Endothelial cell of umbilical vein (primary cell): ENCODE measurements at regions not wholly inside any gene's neighbourhood (a gene's known extent, or its start where the extent isn't known, plus 50 kb on each side); places are given as distances from the start of the nearest gene placed in this dataset.

ENCODE experiments used
- BruUV-seq: library from RNA; stranded (reverse); fragments of 400-500 nt; replicated peaks from 2 replicates; lab custom pipeline; 2021; lab: Mats Ljungman, UMichigan
- CTCF ChIA-PET: fragments of 300-600, 350-600 bp; sonication (Branson Sonifier 250); formaldehyde crosslinking; loops from one replicate; lab custom pipeline; 2021; ENCODE audit warnings: antibody characterized with exemption, inconsistent platforms; lab: Charles Lee
- POLR2A ChIA-PET: fragments of 300-600, 350-600 bp; sonication (Branson Sonifier 250); formaldehyde crosslinking; loops from one replicate; lab custom pipeline; 2021; ENCODE audit warnings: antibody characterized with exemption, inconsistent platforms; lab: Charles Lee
- DNase-seq: peaks from one replicate; pipeline ENCODE4 v3.0.0-alpha.2; 2011; ENCODE audit warnings: low read depth, low spot score
- FAIRE-seq: peaks from 2 replicates; lab custom pipeline; 2011; peaks lifted over from hg19 to GRCh38; lab: Jason Lieb, UNC
- H2AFZ ChIP-seq: 2 replicates; pipeline ENCODE4 v1.6.0; 2012; ENCODE audit warnings: low read depth, low read length, control low read depth, inconsistent platforms
- H3K27ac ChIP-seq: 2 replicates; pipeline ENCODE4 v1.5.1; 2011; ENCODE audit warnings: low read depth, mild to moderate bottlenecking, control low read depth, low read length, moderate library complexity; ENCODE audit not compliant: insufficient read depth
- H3K27me3 ChIP-seq, 2 experiments: 2 replicates each; pipeline versions ENCODE4 v1.6.0 to v1.6.1; 2011; ENCODE audit warnings: low read length in 2 of 2, mixed read lengths in 1 of 2; ENCODE audit not compliant: control insufficient read depth in 2 of 2, insufficient read depth in 2 of 2
- H3K36me3 ChIP-seq, 2 experiments: 2 replicates in 1 of 2; 3 replicates in 1 of 2; pipeline ENCODE4 v1.5.1; 2011; ENCODE audit warnings: low read length in 2 of 2, mild to moderate bottlenecking in 1 of 2, moderate library complexity in 1 of 2; ENCODE audit not compliant: control insufficient read depth in 2 of 2, insufficient read depth in 2 of 2; ENCODE audit errors: extremely low read depth in 1 of 2
- H3K4me1 ChIP-seq: 3 replicates; pipeline ENCODE4 v1.5.1; 2011; ENCODE audit warnings: mild to moderate bottlenecking, low read length; ENCODE audit not compliant: control insufficient read depth, insufficient read depth; ENCODE audit errors: extremely low read depth
- H3K4me2 ChIP-seq: 2 replicates; pipeline ENCODE4 v1.6.1; 2011; ENCODE audit warnings: low read length, control low read depth, mixed read lengths; ENCODE audit not compliant: insufficient read depth
- H3K4me3 ChIP-seq, 3 experiments: fragments of 200-600 bp in 1 of 3; sonication (generic), shearing (Covaris generic) in 1 of 3; replicated peaks in 1 of 3; 2 replicates each; pipeline ENCODE4 v1.5.1; 2011 to 2016; ENCODE audit warnings: control low read depth in 3 of 3, low read length in 3 of 3, mild to moderate bottlenecking in 2 of 3, inconsistent platforms in 1 of 3, low read depth in 1 of 3, moderate library complexity in 1 of 3; ENCODE audit not compliant: insufficient read depth in 1 of 3
- H3K79me2 ChIP-seq: 2 replicates; pipeline ENCODE4 v1.6.0; 2012; ENCODE audit warnings: low read length, inconsistent platforms; ENCODE audit not compliant: control insufficient read depth, insufficient read depth
- H3K9ac ChIP-seq: replicated peaks from 2 replicates; pipeline ENCODE3; 2011; ENCODE audit warnings: low read length, control low read depth; ENCODE audit not compliant: insufficient read depth; ENCODE audit errors: extremely low read depth
- H3K9me1 ChIP-seq: replicated peaks from 3 replicates; pipeline ENCODE4 v1.6.0; 2011; ENCODE audit warnings: mild to moderate bottlenecking, low read length; ENCODE audit not compliant: control insufficient read depth, insufficient read depth; ENCODE audit errors: extremely low read depth
- H3K9me3 ChIP-seq: replicated peaks from 2 replicates; pipeline ENCODE4 v1.5.1; 2012; ENCODE audit warnings: low read length, inconsistent platforms; ENCODE audit not compliant: control insufficient read depth, insufficient read depth
- H4K20me1 ChIP-seq: replicated peaks from 2 replicates; pipeline ENCODE3; 2011; ENCODE audit warnings: mild to moderate bottlenecking, low read length; ENCODE audit not compliant: control insufficient read depth, insufficient read depth; ENCODE audit errors: extremely low read depth
- CTCF ChIP-seq, 2 donors: IDR thresholded peaks; 1 replicate in 1 of 2; 2 replicates in 1 of 2; pipeline ENCODE4 v1.5.1; 2011; ENCODE audit warnings: low read length in 2 of 2, mild to moderate bottlenecking in 2 of 2, moderate library complexity in 2 of 2, control low read depth in 1 of 2, inconsistent platforms in 1 of 2, low read depth in 1 of 2; ENCODE audit not compliant: insufficient read depth in 1 of 2; ENCODE audit errors: extremely low read depth in 1 of 2
- EZH2 ChIP-seq: IDR thresholded peaks from 2 replicates; pipeline ENCODE4 v1.6.1; 2012; ENCODE audit warnings: borderline replicate concordance, low read depth, mild to moderate bottlenecking, moderate library complexity, low read length, inconsistent platforms; ENCODE audit not compliant: severe bottlenecking
- FOS ChIP-seq: IDR thresholded peaks from 2 replicates; pipeline ENCODE4 v1.6.1; 2011; ENCODE audit warnings: mild to moderate bottlenecking, low read length, moderate library complexity, borderline replicate concordance; ENCODE audit not compliant: insufficient read depth
- GATA2 ChIP-seq: IDR thresholded peaks from 2 replicates; pipeline ENCODE4 v1.7.0; 2011; ENCODE audit warnings: low read depth, mild to moderate bottlenecking, moderate library complexity, mixed read lengths, low read length; ENCODE audit not compliant: insufficient read length, insufficient read depth
- JUN ChIP-seq: IDR thresholded peaks from 2 replicates; pipeline ENCODE4 v1.6.1; 2011; ENCODE audit warnings: borderline replicate concordance, low read depth; ENCODE audit not compliant: insufficient read length, insufficient read depth
- MYC ChIP-seq: IDR thresholded peaks from one replicate; pipeline ENCODE4 v1.6.1; 2011; ENCODE audit warnings: mild to moderate bottlenecking, low read depth, low read length
- POLR2A ChIP-seq: IDR thresholded peaks from 2 replicates; pipeline ENCODE4 v1.6.1; 2012; ENCODE audit warnings: low read depth, mild to moderate bottlenecking, control low read depth, low read length
- POLR2AphosphoS5 ChIP-seq: IDR thresholded peaks from 2 replicates; pipeline ENCODE4 v1.6.1; 2012; ENCODE audit warnings: low read depth, mild to moderate bottlenecking, control low read depth, low read length, moderate library complexity; ENCODE audit not compliant: insufficient read depth
- dilution Hi-C: fragments of 300-500 bp; cut with MboI; formaldehyde crosslinking; loops from one replicate; pipeline ENCODE4 v1.15.0; 2019; ENCODE audit warnings: low sequenced_read_pairs; ENCODE audit not compliant: extremely low pct_ligation_motif_present
- intact Hi-C: fragments of 100-400 bp; cut with micrococcal nuclease; formaldehyde crosslinking; loops from one replicate; pipeline ENCODE4 v1.10.0; 2022
- TF ChIP-seq, protein P1 (sequence below): IDR thresholded peaks from 2 replicates; pipeline ENCODE4 v1.6.1; 2011; ENCODE audit not compliant: insufficient read depth, insufficient read length

- no peaks in the 10 kb centered on the region for H3K9me1 ChIP-seq
- H3K27me3 ChIP-seq = no peaks in the 10 kb centered on the region
- peaks cover 5% of the 10 kb centered on the region for H3K4me1 ChIP-seq
- dilution Hi-C loops (no loop called here), intact Hi-C loops (loop anchor here (5.0 kb wide), 1 partner anchor 40 kb away; no protein-coding TSS in a partner anchor)
- no peaks in the 10 kb centered on the region for H3K9me3 ChIP-seq
- TF ChIP-seq, protein P1, sequence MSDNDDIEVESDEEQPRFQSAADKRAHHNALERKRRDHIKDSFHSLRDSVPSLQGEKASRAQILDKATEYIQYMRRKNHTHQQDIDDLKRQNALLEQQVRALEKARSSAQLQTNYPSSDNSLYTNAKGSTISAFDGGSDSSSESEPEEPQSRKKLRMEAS = no peak
- TF ChIP-seq POLR2A = no peak
- no peak for TF ChIP-seq POLR2AphosphoS5
- TF ChIP-seq MYC = no peak
- no peak for TF ChIP-seq GATA2
- no peak for TF ChIP-seq CTCF (IDR thresholded peaks at IDR 0.05; ENCODE audit: extremely low read depth in 1 of 2, insufficient read depth in 1 of 2, low read depth in 1 of 2, low read length in 2 of 2)
- TF ChIP-seq FOS = no peak
- TF ChIP-seq JUN = no peak
- no peak for TF ChIP-seq EZH2
- no peak overlapping the region for H3K27ac ChIP-seq
- H3K79me2 ChIP-seq = no peaks in the 10 kb centered on the region
- H2AFZ ChIP-seq = no peak overlapping the region
- POLR2A ChIA-PET = interaction anchor here (1.4 kb wide), 1 partner anchor 238 kb away, joined by 3 read pairs; no protein-coding TSS in a partner anchor
- H3K9ac ChIP-seq = no peak overlapping the region
- no peaks in the 10 kb centered on the region for H4K20me1 ChIP-seq
- no peak overlapping the region for H3K4me2 ChIP-seq
- BruUV-seq = no TSS peak
- CTCF ChIA-PET = interaction anchor here (0.9 to 1.0 kb wide), 2 partner anchors 9 to 115 kb away, joined by 3 read pairs; no protein-coding TSS in a partner anchor
- DNase-seq = peak; percentile 38
- FAIRE-seq = no peak
- no peaks in the 10 kb centered on the region for H3K36me3 ChIP-seq
- H3K4me3 ChIP-seq = no peak overlapping the region
These were observed 69.0 kb upstream of the ZNF217 start for GRCh38 chr20:53662595-53662994.
